Keratinocyte (primary cell): ENCODE measurements at regions not wholly inside any gene's neighbourhood (a gene's known extent, or its start where the extent isn't known, plus 50 kb on each side); places are given as distances from the start of the nearest gene placed in this dataset.

Experiments
- DNase-seq: peaks from one replicate; pipeline ENCODE4 v3.0.0-alpha.2; 2011; ENCODE audit warnings: low read depth, missing footprints, low spot score
- FAIRE-seq: peaks from 2 replicates; lab custom pipeline; 2011; peaks lifted over from hg19 to GRCh38; lab: Jason Lieb, UNC
- H2AFZ ChIP-seq: 2 replicates; pipeline ENCODE4 v1.6.0; 2012; ENCODE audit warnings: low read length, control low read depth, inconsistent platforms; ENCODE audit not compliant: control insufficient read depth
- H3K27ac ChIP-seq: 2 replicates; pipeline ENCODE4 v1.5.1; 2011; ENCODE audit warnings: low read length; ENCODE audit not compliant: control insufficient read depth, insufficient read depth
- H3K27me3 ChIP-seq: 3 replicates; pipeline ENCODE4 v1.6.0; 2011; ENCODE audit warnings: low read length; ENCODE audit not compliant: control insufficient read depth, insufficient read depth; ENCODE audit errors: extremely low read depth
- H3K36me3 ChIP-seq, 2 experiments: 2 replicates in 1 of 2; 3 replicates in 1 of 2; pipeline ENCODE4 v1.5.1; 2011; ENCODE audit warnings: low read length in 2 of 2, mild to moderate bottlenecking in 1 of 2; ENCODE audit not compliant: control insufficient read depth in 2 of 2, insufficient read depth in 2 of 2; ENCODE audit errors: extremely low read depth in 1 of 2
- H3K4me1 ChIP-seq: 3 replicates; pipeline ENCODE4 v1.5.1; 2011; ENCODE audit warnings: low read length; ENCODE audit not compliant: control insufficient read depth, insufficient read depth; ENCODE audit errors: extremely low read depth
- H3K4me2 ChIP-seq: 3 replicates; pipeline ENCODE4 v1.6.0; 2011; ENCODE audit warnings: low read depth, low read length; ENCODE audit not compliant: control insufficient read depth, insufficient read depth; ENCODE audit errors: extremely low read depth
- H3K4me3 ChIP-seq, 3 experiments: fragments of 200-600 bp in 1 of 3; sonication (generic) in 1 of 3; 2 replicates in 2 of 3; 3 replicates in 1 of 3; pipeline ENCODE4 v1.5.1; 2011 to 2016; ENCODE audit warnings: low read length in 3 of 3, mild to moderate bottlenecking in 3 of 3, control low read depth in 2 of 3, inconsistent platforms in 1 of 3, low read depth in 1 of 3, mixed read lengths in 1 of 3, mixed run types in 1 of 3, moderate library complexity in 1 of 3; ENCODE audit not compliant: control insufficient read depth in 2 of 3, insufficient read depth in 2 of 3; ENCODE audit errors: extremely low read depth in 1 of 3
- H3K79me2 ChIP-seq: 2 replicates; pipeline ENCODE4 v1.6.0; 2012; ENCODE audit warnings: low read length; ENCODE audit not compliant: control insufficient read depth, insufficient read depth
- H3K9ac ChIP-seq: 3 replicates; pipeline ENCODE4 v1.6.0; 2011; ENCODE audit warnings: low read length; ENCODE audit not compliant: control insufficient read depth, insufficient read depth; ENCODE audit errors: extremely low read depth
- H3K9me1 ChIP-seq: 3 replicates; pipeline ENCODE4 v1.6.0; 2011; ENCODE audit warnings: low read length; ENCODE audit not compliant: control insufficient read depth, insufficient read depth; ENCODE audit errors: extremely low read depth
- H3K9me3 ChIP-seq: 2 replicates; pipeline ENCODE4 v1.5.1; 2012; ENCODE audit warnings: low read depth, low read length; ENCODE audit not compliant: control insufficient read depth
- H4K20me1 ChIP-seq: 3 replicates; pipeline ENCODE4 v1.6.0; 2011; ENCODE audit warnings: low read length; ENCODE audit not compliant: control insufficient read depth, insufficient read depth; ENCODE audit errors: extremely low read depth
- CTCF ChIP-seq, 3 experiments: IDR thresholded peaks in 1 of 3; conservative IDR thresholded peaks in 1 of 3; optimal IDR thresholded peaks in 1 of 3; 2 replicates in 2 of 3; 3 replicates in 1 of 3; pipeline versions ENCODE3 to v1.5.1; 2011; ENCODE audit warnings: low read length in 3 of 3, mild to moderate bottlenecking in 3 of 3, moderate library complexity in 2 of 3, control low read depth in 1 of 3, inconsistent platforms in 1 of 3; ENCODE audit not compliant: insufficient read depth in 2 of 3; ENCODE audit errors: extremely low read depth in 1 of 3
- EZH2 ChIP-seq: IDR thresholded peaks from one replicate; pipeline ENCODE4 v1.6.1; 2012; ENCODE audit warnings: inconsistent platforms, mild to moderate bottlenecking, low read length, moderate library complexity
- dilution Hi-C: fragments of 300-500 bp; cut with MboI; formaldehyde crosslinking; loops from one replicate; pipeline ENCODE4 v1.7.0; 2020; ENCODE audit warnings: low sequenced_read_pairs; ENCODE audit not compliant: extremely low pct_ligation_motif_present

GRCh38 chr5:50978924-50979323, 312.5 kb downstream of the PARP8 start:
- no peak for DNase-seq
- no peak for TF ChIP-seq EZH2
- TF ChIP-seq CTCF (optimal IDR thresholded peaks at IDR 0.05 in 1 of 3, IDR thresholded peaks at IDR 0.05 in 1 of 3, conservative IDR thresholded peaks at IDR 0.05 in 1 of 3; ENCODE audit: extremely low read depth in 1 of 3, insufficient read depth in 2 of 3, low read length in 3 of 3): no peak
- FAIRE-seq: no peak
- Histone ChIP-seq H3K9ac (no peak overlapping the region), H2AFZ (no peak overlapping the region), H3K27ac (no peak overlapping the region), H3K9me3 (no peaks in the 10 kb centered on the region), H3K4me3 (no peak overlapping the region), H3K4me1 (no peaks in the 10 kb centered on the region), H3K79me2 (no peaks in the 10 kb centered on the region), H3K36me3 (no peaks in the 10 kb centered on the region), H3K4me2 (no peak overlapping the region), H3K9me1 (no peaks in the 10 kb centered on the region), H3K27me3 (no peaks in the 10 kb centered on the region), H4K20me1 (no peaks in the 10 kb centered on the region)
- dilution Hi-C loops: no loop called here

GRCh38 chr5:50984640-50985039, 318.2 kb downstream of the PARP8 start:
- no peaks in the 10 kb centered on the region for H3K9me3 ChIP-seq
- FAIRE-seq (no peak), DNase-seq (no peak)
- H3K9me1 ChIP-seq: no peaks in the 10 kb centered on the region
- TF ChIP-seq CTCF (optimal IDR thresholded peaks at IDR 0.05 in 1 of 3, IDR thresholded peaks at IDR 0.05 in 1 of 3, conservative IDR thresholded peaks at IDR 0.05 in 1 of 3; ENCODE audit: extremely low read depth in 1 of 3, insufficient read depth in 2 of 3, low read length in 3 of 3): no peak
- no peak for TF ChIP-seq EZH2
- H2AFZ ChIP-seq: no peak overlapping the region
- no peak overlapping the region for H3K27ac ChIP-seq
- no peaks in the 10 kb centered on the region for H3K4me1 ChIP-seq
- no peak overlapping the region for H3K9ac ChIP-seq
- H3K79me2 ChIP-seq: no peaks in the 10 kb centered on the region
- no peak overlapping the region for H3K4me3 ChIP-seq
- dilution Hi-C loops: no loop called here
- H4K20me1 ChIP-seq: no peaks in the 10 kb centered on the region
- H3K36me3 ChIP-seq: no peaks in the 10 kb centered on the region
- H3K4me2 ChIP-seq: no peak overlapping the region
- no peaks in the 10 kb centered on the region for H3K27me3 ChIP-seq
